ENCODE measurements at regions not wholly inside any gene's neighbourhood (a gene's known extent, or its start where the extent isn't known, plus 50 kb on each side); places are given as distances from the start of the nearest gene placed in this dataset.

DNA sequence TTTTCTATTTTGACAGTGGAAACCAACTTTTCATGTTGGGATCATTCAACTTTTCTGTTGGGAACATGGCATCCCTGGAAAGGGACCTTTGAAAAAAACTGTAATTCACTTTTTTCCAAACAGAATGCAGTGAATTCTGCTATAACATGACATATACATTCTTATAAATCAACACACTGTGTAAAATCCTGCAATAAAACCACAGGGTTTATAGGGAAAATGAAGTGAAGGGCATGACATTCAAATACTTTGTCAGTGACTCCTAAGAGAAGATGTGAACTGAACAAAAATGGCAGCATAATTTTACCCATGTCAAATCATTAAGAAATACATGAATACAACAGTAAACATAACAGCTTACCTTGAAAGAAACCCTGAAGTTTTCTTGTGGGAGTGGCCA, 264.5 kb upstream of the ANKRD50 start:
- DNase-seq = no peak

DNA sequence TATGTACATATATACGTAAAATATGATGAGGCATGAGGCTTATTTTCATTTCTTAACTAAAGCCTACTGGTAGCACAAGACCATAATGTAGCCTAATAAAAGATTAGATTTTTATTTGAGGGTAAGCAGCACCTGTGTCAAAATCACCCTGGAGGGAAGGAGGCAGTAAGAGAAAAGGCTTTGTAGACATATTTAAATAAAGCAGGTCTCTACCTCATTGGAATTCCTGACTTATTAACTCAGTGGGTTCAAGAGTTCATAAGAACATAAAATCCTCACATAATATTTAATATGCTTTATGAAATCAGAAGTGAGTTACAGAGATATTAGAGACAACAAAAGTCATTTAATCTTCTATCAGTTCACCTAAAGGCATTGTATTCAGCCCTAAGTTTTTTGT, 261.6 kb upstream of the ANKRD50 start:
- no peak for DNase-seq

DNA sequence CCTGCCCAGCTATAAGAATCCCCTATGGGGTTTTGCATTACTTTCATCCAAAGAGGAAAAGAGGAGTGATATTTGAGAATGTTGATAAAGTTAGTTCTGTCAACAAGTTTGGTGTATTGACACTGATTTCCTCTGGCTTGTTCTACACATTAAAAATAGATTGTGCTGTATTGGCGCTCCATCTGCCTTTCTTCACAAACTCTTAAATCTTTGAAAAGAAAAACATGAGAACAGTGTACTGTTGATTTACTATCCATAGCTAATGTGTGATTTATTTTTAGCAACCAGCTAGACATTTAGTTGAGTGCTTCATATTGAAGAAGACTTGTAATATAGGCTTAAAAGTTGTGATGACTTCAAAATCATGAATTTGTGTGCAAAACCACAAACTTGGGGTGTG, 261.2 kb upstream of the ANKRD50 start:
- DNase-seq = no peak

DNA sequence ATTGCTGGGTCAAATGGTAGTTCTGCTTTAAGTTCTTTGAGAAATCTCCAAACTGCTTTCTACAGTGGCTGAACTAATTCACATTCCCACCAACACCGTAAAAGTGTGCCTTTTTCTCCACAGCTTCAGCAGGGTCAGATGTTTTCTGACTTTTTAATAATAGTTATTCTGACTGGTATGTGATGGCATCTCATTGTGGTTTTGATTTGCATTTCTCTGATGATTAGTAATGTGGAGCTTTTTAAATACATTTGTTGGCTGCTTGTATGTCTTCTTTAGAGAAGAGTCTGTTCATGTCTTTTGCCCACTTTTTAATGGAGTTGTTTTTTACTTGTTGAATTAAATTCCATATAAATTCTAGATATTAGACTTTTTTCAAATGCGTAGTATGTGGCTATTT, 257.5 kb upstream of the ANKRD50 start:
- no peak for DNase-seq

DNA sequence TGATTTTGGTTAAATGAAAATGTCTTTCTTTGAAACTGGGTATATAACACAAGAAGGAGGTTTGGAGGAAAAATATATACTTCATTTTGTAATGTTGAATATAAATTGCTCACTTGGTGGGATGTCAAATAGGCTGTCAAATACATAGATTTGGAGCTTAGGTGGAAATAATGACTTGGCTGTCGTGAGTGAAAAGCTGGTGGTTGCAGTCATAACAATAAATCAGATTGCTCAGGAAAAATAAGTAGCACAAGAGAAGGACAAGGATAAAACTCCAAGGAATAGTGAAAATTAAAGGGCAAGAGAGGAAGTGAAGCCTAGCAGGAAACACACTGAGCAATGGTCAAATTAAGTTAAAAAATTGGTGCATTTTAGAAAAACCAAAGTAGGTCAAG, 253.0 kb upstream of the ANKRD50 start:
- no peak for DNase-seq

DNA sequence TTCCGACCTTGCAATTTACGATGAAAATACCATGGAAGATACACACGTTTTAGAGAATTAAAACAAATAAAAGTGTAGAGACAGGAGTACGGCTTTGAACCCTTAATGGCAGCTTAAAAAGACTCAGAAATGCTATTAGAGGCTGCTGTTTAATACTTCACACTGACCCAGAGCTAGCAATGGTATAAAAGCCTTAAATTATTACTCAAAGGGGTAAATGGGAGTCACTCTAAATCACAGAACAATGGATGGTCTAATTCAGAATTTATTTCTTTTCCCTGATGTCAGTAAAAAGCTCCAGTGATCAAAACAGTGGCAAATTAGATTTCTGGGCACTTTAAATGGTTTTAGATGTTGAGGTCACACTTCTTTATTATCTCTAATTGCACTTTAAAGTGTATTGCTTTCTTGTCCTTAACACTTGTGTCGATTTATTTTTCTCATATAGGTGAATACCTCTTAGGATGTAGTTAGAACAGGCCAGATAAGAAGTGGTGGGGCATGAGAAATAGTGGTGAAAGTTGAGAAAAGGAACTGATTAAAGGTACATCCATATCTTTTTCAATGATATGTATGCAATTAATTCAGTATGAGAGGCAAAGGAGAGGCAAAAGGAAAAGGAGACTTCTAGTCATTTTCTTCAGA, 252.4 kb upstream of the ANKRD50 start:
- DNase-seq = no peak

DNA sequence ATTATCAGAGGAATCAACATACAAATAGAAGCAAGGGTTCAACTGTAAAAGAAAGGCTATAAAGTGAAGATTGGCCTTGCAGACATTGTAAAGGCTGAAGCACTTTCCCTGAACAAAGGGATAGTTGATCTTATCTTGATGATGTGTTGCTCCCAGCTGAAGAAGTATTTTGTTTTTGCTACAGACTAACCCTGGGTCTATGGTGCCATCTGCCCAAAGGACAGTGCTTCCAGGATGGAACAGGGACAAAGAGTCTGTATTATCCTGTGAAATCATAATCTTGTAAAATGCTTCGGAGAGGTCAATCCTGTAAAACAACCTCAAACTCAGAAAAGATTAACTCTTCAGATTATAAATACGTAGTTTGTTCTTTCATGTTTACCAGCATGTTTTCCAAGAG, 251.7 kb upstream of the ANKRD50 start:
- DNase-seq = no peak

DNA sequence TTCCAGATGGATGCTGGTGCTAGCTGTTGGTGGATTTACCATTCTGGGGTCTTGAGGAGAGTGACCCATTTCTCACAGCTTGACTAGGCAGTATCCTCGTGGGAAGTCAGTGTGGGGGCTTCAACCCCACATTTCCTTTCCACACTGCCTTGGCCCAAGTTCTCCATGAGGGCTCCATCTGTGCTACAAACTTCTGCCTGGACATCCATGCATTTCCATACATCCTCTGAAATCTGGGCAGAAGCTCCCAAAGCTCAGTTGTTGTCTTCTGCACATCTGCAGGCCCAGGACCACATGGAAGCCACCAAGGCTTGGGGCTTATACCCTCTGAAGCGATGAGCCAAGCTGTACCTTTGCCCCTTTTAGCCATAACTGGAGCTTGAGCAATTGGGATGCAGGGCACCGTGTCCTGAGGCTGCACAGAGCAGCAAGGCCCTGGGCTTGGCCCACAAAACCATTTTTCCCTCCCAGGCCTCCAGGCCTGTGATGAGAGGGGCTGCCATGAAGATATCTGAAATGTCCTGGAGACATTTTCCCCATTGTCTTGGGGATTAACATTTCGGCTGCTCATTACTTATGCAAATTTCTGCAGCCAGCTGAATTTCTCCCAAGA, 248.7 kb upstream of the ANKRD50 start:
- DNase-seq = no peak

DNA sequence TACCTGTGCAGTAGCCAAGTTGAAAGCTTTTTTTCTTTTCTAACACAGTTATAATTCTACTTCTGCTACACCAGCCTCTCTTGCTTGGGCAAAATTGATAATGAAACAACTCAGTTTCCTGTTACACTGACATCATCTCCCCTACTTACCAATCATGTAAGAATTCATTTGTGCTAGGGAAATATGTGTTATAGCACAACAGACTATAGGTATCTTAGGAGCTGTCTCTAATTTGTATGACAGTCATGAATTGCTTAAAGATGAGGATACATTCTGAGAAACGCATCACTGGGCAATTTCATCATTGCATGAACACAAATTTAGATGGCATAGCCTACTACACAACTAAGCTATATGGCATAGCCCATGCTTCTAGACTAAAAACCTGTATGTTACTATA, 246.3 kb upstream of the ANKRD50 start:
- DNase-seq = no peak

DNA sequence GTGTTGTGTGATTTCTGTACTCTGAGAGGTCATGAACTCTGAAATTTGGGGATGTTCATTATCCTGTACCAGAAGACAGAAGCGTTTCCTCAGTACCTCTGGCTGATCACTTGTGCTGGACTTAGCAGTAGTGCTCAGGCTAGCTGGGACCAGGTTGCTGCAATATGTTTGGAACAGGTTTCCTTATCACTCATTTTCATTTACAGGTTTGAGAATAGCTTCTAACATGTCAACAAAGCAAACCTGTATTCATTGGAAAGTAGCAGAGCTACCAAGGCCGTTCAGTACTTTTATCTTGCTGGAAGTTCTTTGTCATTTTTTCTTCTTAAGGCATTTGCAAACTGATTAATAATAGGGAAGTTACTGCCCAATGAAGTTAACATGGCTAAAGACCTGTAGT, 242.9 kb upstream of the ANKRD50 start:
- DNase-seq = no peak

DNA sequence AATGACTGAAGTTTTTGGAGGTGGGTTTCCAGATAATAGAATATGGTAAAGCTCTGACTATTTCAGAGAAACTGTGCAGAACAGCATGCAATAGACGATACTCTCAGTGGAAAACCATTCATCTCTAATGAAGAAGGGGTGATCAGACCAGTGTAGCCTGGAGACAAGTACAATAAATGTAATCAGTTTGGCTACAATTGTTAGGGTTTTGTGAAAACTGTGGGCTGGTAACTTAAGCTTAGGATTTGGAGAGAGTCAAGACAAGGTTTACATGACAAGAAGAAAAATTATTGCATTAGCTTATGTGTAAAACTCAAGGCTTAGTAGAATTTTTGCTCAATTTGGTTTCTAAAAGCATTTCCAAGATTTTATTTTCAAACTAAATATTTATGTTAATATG, 241.5 kb upstream of the ANKRD50 start:
- no peak for DNase-seq

DNA sequence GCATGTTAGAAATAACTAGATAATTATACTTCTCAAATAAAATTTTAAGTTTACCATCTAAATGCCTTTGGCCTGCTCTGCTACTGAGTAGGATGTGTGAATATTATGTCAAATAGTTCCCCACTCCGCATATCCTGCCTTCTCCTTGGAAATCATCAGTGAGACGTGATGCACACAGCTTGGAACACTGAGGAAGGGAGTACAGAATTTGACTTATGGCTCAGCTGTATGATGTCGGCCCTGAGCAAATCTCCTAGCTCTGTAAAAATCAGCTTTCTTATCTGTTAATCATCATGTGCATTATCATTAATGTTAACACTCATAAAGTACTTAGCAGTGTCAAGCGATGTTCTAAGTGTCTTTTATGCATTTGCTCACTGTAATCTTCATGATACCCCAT, 241.0 kb upstream of the ANKRD50 start:
- DNase-seq = no peak

DNA sequence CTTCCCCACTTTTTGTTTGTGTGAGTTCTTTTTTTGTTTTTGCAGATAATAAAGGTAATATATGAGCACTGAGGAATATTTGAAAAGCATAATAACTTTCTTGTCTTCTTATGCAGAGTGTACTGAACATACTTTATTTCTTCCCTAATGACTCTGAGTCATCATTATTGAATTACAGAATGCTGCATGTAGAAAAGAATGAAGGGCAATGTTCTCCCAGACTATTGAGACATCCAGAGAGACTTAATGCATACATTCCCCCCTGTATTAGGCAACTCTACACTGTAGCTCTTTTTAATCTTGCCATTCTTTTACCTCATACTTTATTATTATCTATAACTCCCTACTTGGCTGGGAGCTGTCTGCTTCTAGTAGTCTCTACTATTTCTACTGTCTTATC, 240.5 kb upstream of the ANKRD50 start:
- no peak for DNase-seq

DNA sequence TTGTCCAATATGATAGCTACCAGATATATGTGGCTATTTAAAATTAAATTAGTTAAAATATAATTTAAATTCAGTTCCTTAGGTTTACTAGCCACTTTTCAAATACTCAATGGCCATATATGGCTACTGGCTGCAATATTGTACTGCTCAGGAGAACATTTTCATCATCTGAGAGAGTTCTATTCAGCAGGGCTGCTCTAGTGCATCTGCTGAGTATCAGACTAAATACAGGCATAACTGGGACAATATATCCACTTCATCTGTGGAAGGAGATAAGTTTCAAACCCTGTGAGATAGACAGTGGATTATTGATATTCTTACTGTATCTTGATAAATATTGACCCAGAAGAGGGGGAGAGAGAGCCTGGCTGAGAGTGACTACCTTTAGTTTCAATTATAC, 240.1 kb upstream of the ANKRD50 start:
- no peak for DNase-seq

DNA sequence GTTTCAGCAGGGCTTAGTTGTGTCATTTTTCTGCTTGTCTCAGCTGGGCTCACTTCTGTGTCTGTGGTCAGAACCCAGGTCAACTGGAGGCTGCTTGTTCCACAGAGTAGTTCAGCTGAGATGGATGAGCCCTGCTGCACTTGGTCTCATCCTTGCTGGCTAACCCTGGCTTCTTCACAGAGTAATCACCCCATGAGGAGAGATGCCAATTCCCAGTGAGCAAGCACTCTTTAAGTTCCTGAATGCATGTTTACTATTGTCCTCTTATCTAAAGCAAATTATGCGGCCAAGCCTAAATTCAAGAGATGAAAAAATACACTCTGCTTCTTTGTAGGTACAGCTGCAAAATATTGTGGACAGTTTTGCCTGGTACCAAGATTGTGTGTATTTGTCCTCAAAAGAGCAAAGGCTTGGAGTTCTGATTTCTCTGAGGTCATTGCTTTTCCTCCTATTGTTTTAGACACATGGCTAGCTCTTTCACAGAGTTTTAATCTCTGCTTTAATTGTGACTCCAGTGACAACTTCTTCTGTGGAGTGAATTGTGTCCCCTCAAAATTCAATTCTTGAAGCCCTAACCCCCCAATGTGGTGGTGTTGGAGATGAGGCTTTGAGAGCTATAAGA, 236.6 kb upstream of the ANKRD50 start:
- DNase-seq = no peak

DNA sequence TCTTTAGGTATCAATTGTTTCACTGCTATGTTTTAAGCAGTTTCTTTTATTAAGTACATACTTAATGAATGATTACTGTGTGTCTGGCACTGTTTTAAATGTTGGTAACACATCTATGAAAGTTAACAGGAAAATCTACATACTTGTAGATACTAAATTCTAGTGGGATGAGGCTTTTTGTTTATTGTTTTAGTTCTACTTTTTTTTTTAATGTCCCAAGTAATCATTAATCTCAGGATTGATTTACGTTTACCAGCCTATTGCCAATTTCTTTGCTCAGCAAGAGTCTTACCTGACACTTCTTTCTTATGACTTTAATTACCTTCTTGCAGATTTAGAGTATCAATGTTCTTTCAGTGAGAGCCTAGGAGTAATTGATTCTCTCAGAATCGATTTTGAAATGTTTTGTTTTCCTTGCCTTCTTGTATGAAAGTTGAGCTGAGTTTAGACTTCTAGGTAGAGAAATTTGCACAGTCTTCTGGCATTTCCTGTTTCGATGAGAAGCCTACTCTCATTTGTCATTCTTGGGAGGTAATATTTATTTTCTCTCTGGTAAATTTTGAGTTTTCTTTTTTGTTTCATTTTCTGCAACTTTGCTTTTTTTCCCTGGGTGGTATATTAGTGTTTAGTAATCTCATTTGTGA, 235.2 kb upstream of the ANKRD50 start:
- DNase-seq = no peak

DNA sequence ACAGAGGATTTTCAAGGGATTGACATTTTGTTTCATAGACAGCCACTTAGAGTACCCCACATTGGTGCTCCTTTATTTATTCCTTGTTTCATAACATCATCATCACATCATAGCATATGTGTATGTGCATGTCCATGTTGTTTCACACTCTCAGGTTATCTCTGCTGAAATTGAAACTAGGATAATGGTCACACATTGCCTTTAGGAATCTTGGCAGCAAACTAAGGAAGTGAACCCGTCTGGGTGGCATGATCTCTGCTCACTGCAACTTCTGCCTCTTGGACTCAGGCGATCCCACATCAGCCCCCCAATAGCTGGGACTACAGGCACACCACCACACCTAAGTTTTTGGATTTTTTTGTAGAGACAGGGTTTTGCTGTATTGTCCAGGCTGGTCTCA, 234.2 kb upstream of the ANKRD50 start:
- no peak for DNase-seq

DNA sequence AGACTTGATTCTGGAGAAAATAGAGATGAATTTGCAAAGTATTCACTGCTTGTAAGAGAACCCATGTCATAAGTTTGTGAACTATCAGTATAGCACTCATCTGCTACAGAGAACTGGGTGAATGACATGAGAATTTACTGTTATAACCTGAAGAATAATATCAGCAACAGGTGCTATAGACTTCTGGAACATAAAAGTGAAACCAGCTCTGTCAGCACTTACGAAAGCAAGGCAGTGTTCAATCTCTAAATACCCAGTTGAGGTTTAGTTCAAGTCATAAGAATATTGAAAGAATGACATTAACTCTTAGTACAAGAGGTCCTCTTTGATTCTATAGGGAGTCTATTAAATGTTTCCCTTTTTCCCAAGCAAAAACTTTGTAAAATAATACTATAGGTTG, 232.9 kb upstream of the ANKRD50 start:
- no peak for DNase-seq

DNA sequence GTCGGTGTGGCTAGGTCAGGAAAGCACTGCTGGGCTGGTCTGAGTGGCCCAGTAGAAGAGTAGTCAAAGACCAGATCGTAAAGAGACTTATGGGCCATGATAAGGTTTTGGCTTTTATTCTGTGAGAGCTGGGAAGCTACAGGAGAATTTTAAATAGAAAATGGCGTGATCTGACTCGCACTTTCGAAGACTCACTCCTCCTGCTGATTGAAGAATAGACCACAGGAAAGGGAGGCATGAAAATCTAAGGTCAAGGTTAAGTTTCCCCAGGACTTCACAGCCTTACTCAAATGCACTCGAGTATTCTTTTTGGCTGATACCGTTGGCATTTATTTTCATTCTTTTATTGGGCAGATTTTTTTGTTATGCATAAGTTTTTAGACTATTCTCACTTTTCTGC, 231.4 kb upstream of the ANKRD50 start:
- DNase-seq = no peak

DNA sequence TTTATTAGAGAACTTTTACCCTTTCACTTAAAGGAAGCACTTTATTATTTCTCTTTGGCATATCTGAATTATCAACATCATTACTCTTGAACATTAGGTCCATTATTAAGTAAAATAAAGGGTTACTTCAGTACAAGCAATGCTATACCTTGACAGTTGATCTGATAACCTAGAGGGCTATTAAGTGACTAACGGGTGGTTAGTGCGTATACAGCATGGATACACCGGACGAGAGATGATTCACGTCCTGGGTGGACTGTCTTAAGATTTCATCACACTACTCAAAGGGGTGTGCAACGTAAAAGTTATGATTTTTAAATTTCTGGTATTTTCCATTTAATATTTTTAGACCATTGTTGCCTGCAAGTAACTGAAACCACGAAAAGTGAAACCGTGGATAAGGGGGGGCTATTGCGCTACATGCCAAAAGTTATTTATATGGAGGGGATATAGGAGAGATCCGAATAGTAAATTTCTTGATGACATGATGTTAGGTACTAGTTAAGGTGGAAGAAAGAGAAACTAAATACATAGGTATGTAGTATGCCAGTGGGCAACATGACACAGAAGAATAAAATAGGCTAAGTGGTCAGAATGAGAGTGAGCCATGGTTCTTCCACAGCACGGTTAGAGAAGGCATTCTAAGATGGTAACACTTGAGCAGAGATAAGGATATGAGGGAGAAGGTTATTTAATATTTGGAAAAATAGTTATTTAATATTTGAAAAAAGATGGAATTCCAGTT, 230.8 kb upstream of the ANKRD50 start:
- no peak for DNase-seq

DNA sequence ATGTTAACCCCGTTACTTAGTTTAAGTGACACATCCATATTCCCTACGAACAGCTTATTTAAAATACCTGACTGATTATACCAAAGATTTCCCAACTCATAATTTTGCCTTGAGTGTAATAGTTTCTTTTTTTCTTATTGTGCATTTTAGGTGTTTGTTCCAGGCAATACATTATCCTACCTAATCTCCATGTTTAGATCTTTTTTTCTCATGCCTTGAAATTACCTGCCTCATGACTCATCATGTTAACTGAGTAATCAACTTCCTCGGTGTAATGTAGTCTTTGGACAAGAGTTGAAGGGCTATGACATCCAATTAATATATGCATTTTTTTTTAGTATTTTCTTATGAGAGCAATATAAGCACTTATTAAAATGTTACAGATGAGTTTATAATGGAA, 228.7 kb upstream of the ANKRD50 start:
- no peak for DNase-seq

DNA sequence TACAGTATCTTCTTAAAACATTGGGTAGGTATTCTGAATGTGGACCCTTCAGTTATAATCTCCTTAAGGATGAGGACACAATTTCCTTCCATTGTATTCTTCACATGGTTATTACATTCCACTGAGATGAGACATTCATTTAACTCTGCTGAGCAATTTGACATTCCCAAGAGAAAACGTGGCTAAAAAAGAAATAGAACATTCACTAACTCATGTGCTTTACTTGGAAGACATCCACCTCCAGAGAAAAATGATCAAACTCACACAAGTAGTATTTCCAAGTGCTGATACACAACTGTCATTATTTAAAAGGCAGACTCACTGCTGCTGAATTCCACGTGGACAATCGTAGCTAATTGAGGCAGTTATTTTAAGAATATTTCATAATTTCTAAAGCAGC, 227.9 kb upstream of the ANKRD50 start:
- DNase-seq = no peak

DNA sequence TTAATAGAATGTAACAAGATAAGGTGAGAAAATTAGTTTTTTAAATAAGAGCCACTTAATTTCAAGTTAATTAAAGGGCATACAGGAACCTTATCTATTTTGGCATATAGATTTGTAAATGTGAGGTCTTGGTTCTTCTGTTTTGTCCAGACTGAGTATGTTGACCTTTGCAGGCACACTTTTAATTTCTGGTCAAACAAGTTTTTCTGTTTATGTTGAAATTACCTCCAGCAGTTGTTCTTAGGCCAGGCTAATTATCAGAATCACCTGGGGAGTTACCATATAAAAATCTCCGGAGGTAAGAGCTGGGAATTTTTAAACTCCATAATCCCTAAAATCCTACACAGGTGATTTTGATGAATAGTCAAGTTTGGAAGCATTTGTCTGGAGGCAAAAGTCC, 227.4 kb upstream of the ANKRD50 start:
- no peak for DNase-seq

DNA sequence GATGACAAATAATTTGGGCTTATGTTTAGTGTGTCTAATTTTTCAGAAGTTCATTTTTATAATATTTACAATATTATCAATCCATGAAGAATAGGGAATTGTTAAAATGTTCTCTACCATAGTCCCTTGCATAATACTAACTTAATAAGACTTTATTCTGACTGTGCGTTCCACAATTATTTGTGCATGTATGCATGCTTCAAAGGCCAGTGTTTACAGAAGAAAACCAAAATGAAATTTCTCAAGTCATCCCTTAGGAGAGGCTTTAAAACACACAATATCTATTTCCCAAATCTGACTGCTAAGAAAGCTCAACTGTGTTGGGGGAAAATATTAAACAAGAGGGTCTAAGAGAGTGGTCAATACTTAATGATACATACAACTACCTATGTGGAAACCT, 226.3 kb upstream of the ANKRD50 start:
- DNase-seq = no peak
